IMR-90 (cell line): ENCODE measurements at regions not wholly inside any gene's neighbourhood (a gene's known extent, or its start where the extent isn't known, plus 50 kb on each side); places are given as distances from the start of the nearest gene placed in this dataset.

Experiments
- ATAC-seq: fragments of 200-7000 bp; cut with Tn5 transposase; 2 replicates; pipeline ENCODE4 v1.9.1; 2020; ENCODE audit warnings: low read depth, mild to moderate bottlenecking, moderate library complexity
- BruUV-seq: library from RNA; stranded (reverse); fragments of 400-500 nt; replicated peaks from 2 replicates; lab custom pipeline; 2021; lab: Mats Ljungman, UMichigan
- CTCF ChIA-PET: fragments of 300-600 bp; formaldehyde crosslinking; extraction: SDS; loops from one replicate; lab custom pipeline; 2021; ENCODE audit warnings: antibody characterized with exemption; lab: Yijun Ruan, JAX
- POLR2A ChIA-PET: fragments of 300-600 bp; sonication (Branson Sonifier 250); formaldehyde crosslinking; loops from one replicate; lab custom pipeline; 2022; ENCODE audit warnings: antibody characterized with exemption; ENCODE audit not compliant: unreplicated experiment; lab: Charles Lee
- DNase-seq: peaks from one replicate; pipeline ENCODE4 v3.0.0; 2013
- H2AFZ ChIP-seq: replicated peaks from 2 replicates; pipeline ENCODE3; 2013; ENCODE audit warnings: low read length, mild to moderate bottlenecking; ENCODE audit not compliant: poor library complexity
- H2AK5ac ChIP-seq: 2 replicates; pipeline ENCODE4 v1.6.1; 2013; ENCODE audit warnings: low read depth, low read length, inconsistent platforms
- H2AK9ac ChIP-seq: replicated peaks from 2 replicates; pipeline ENCODE3; 2013; ENCODE audit warnings: mild to moderate bottlenecking, low read depth, low read length, moderate library complexity; ENCODE audit not compliant: poor library complexity
- H2BK120ac ChIP-seq: 2 replicates; pipeline ENCODE4 v1.6.1; 2013; ENCODE audit warnings: low read depth, low read length, inconsistent platforms
- H2BK15ac ChIP-seq: 3 replicates; pipeline ENCODE4 v1.6.1; 2013; ENCODE audit warnings: low read depth, low read length, inconsistent platforms
- H2BK20ac ChIP-seq: 2 replicates; pipeline ENCODE4 v1.6.1; 2013; ENCODE audit warnings: low read depth, mild to moderate bottlenecking, inconsistent platforms, low read length, moderate library complexity
- H2BK5ac ChIP-seq: 2 replicates; pipeline ENCODE4 v1.6.1; 2013; ENCODE audit warnings: mild to moderate bottlenecking, low read depth, low read length, inconsistent platforms; ENCODE audit not compliant: poor library complexity, severe bottlenecking
- H3K14ac ChIP-seq: replicated peaks from 2 replicates; pipeline ENCODE4 v1.6.1; 2013; ENCODE audit warnings: low read depth, low read length, inconsistent platforms
- H3K18ac ChIP-seq: 2 replicates; pipeline ENCODE4 v1.6.1; 2013; ENCODE audit warnings: low read depth, low read length, control low read depth
- H3K23ac ChIP-seq: 2 replicates; pipeline ENCODE4 v1.6.1; 2013; ENCODE audit warnings: low read depth, low read length, inconsistent platforms
- H3K27ac ChIP-seq: 2 replicates; pipeline ENCODE4 v1.5.1; 2013; ENCODE audit warnings: mild to moderate bottlenecking, control low read depth, low read length; ENCODE audit not compliant: insufficient read depth
- H3K27me3 ChIP-seq: 2 replicates; pipeline ENCODE4 v1.6.1; 2013; ENCODE audit warnings: low read length; ENCODE audit not compliant: control insufficient read depth, insufficient read depth
- H3K36me3 ChIP-seq: 2 replicates; pipeline ENCODE4 v1.6.1; 2013; ENCODE audit warnings: low read length, mixed read lengths; ENCODE audit not compliant: control insufficient read depth, insufficient read depth
- H3K4ac ChIP-seq: 2 replicates; pipeline ENCODE4 v1.6.1; 2013; ENCODE audit warnings: low read depth, low read length, inconsistent platforms
- H3K4me1 ChIP-seq: 2 replicates; pipeline ENCODE4 v1.6.1; 2013; ENCODE audit warnings: low read length, mixed read lengths; ENCODE audit not compliant: control insufficient read depth, insufficient read depth
- H3K4me2 ChIP-seq: 2 replicates; pipeline ENCODE4 v1.6.1; 2013; ENCODE audit warnings: low read depth, mild to moderate bottlenecking, control low read depth, low read length, moderate library complexity
- H3K4me3 ChIP-seq: 2 replicates; pipeline ENCODE4 v1.5.1; 2013; ENCODE audit warnings: low read depth, mild to moderate bottlenecking, control low read depth, low read length, moderate library complexity; ENCODE audit not compliant: insufficient read depth
- H3K56ac ChIP-seq: 2 replicates; pipeline ENCODE4 v1.6.1; 2013; ENCODE audit warnings: low read length, inconsistent platforms; ENCODE audit not compliant: insufficient read depth; ENCODE audit errors: extremely low read depth
- H3K79me1 ChIP-seq, 2 experiments: 2 replicates each; pipeline ENCODE4 v1.6.1; 2013; ENCODE audit warnings: low read length in 2 of 2, inconsistent platforms in 1 of 2, low read depth in 1 of 2
- H3K9ac ChIP-seq: 2 replicates; pipeline ENCODE4 v1.6.1; 2013; ENCODE audit warnings: low read depth, low read length, control low read depth
- H3K9me1 ChIP-seq: 2 replicates; pipeline ENCODE4 v1.6.1; 2013; ENCODE audit warnings: low read length, inconsistent platforms; ENCODE audit not compliant: insufficient read depth
- H3K9me3 ChIP-seq: 2 replicates; pipeline ENCODE4 v1.6.1; 2013; ENCODE audit warnings: low read length; ENCODE audit not compliant: control insufficient read depth, insufficient read depth
- H4K20me1 ChIP-seq: 2 replicates; pipeline ENCODE4 v1.6.1; 2013; ENCODE audit warnings: low read length, inconsistent platforms; ENCODE audit not compliant: insufficient read depth
- H4K5ac ChIP-seq: 2 replicates; pipeline ENCODE4 v1.6.1; 2013; ENCODE audit warnings: mild to moderate bottlenecking, low read depth, low read length, control low read depth
- H4K8ac ChIP-seq, 2 experiments: 2 replicates each; pipeline ENCODE4 v1.6.1; 2013; ENCODE audit warnings: low read depth in 2 of 2, low read length in 2 of 2, control low read depth in 1 of 2, inconsistent platforms in 1 of 2
- H4K91ac ChIP-seq: 2 replicates; pipeline ENCODE4 v1.6.1; 2013; ENCODE audit warnings: low read depth, low read length, inconsistent platforms; ENCODE audit not compliant: insufficient read depth
- CEBPB ChIP-seq: IDR thresholded peaks from 2 replicates; pipeline ENCODE4 v1.6.1; 2012; ENCODE audit warnings: low read depth, low read length, improper control_type of control experiment
- MAFK ChIP-seq: IDR thresholded peaks from 2 replicates; pipeline ENCODE4 v1.6.1; 2012; ENCODE audit warnings: low read depth, low read length, improper control_type of control experiment
- MAZ ChIP-seq: IDR thresholded peaks from 2 replicates; pipeline ENCODE4 v1.6.1; 2012; ENCODE audit warnings: low read depth, mild to moderate bottlenecking, low read length, improper control_type of control experiment, moderate library complexity, borderline replicate concordance
- POLR2A ChIP-seq: IDR thresholded peaks from 2 replicates; pipeline ENCODE4 v1.6.1; 2012; ENCODE audit warnings: mild to moderate bottlenecking, low read depth, low read length
- RAD21 ChIP-seq: IDR thresholded peaks from 2 replicates; pipeline ENCODE4 v1.6.1; 2012; ENCODE audit warnings: low read length, improper control_type of control experiment
- RCOR1 ChIP-seq: IDR thresholded peaks from 2 replicates; pipeline ENCODE4 v1.6.1; 2012; ENCODE audit warnings: mild to moderate bottlenecking, low read length, improper control_type of control experiment; ENCODE audit not compliant: insufficient replicate concordance
- SMC3 ChIP-seq: fragments of 150-350 bp; IDR thresholded peaks from 2 replicates; pipeline ENCODE4 v1.6.1; 2016; ENCODE audit warnings: low read depth, mild to moderate bottlenecking, antibody characterized with exemption, low read length, moderate library complexity
- USF2 ChIP-seq: fragments of 150-350 bp; IDR thresholded peaks from 2 replicates; pipeline ENCODE4 v1.6.1; 2017; ENCODE audit warnings: mild to moderate bottlenecking, antibody characterized with exemption, low read length, low read depth
- WGBS, 2 experiments: methylation state at CpG; one replicate each; pipeline versions ENCODE4 v1.1.5 to v1.1.7; 2013; ENCODE audit warnings: missing lambda C conversion rate in 2 of 2; ENCODE audit not compliant: insufficient read length in 1 of 2; ENCODE audit errors: extremely low coverage in 2 of 2; 5-methylcytosine and 5-hydroxymethylcytosine counted together
- dilution Hi-C: fragments of 300-500 bp; cut with HindIII; formaldehyde crosslinking; loops from one replicate; pipeline ENCODE4 v1.14.3; 2018; ENCODE audit warnings: low sequenced_read_pairs; ENCODE audit not compliant: unreplicated experiment
- in situ Hi-C: fragments of 300-500 bp; cut with MboI; formaldehyde crosslinking; loops from 3 replicates; pipeline ENCODE4 v1.14.3; 2019; ENCODE audit warnings: low sequenced_read_pairs, inconsistent platforms, mixed read lengths
- intact Hi-C: fragments of 100-400 bp; cut with micrococcal nuclease; formaldehyde crosslinking; loops from 2 replicates; pipeline ENCODE4 v1.10.0; 2022
- TF ChIP-seq, protein P1 (sequence below): conservative IDR thresholded peaks from 2 replicates; pipeline ENCODE4 v1.5.1; 2012; ENCODE audit warnings: mild to moderate bottlenecking, low read depth, low read length, improper control_type of control experiment

DNA sequence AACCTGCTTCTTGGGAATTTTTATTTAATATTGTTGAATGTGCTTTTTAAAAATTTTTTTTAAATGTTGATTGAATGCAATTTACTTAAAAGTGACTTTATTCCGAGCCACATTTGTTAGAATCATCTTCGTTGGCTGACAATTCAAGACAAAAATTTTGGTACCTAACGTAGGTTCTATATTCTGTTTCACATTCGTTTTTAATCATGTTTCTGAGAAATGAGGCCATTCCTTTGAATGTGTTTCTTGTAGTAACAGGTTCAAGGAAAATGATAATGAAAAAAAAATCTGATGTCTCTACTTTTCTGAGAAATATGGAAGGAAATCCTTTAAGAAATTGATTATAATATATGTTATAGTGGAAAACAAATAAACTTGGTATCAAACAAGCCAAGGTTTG lies 92.3 kb upstream of the DCLK2 start:
- Histone ChIP-seq H4K20me1 (no peaks in the 10 kb centered on the region), H3K27ac (no peak overlapping the region), H2BK15ac (no peak overlapping the region), H3K18ac (no peak overlapping the region), H2BK120ac (no peak overlapping the region), H3K4me1 (peaks cover 3% of the 10 kb centered on the region; the same call in 1 of the 2 replicates), H2BK5ac (no peak overlapping the region), H4K91ac (no peak overlapping the region), H3K9me3 (no peaks in the 10 kb centered on the region), H3K27me3 (no peaks in the 10 kb centered on the region), H3K14ac (no peak overlapping the region), H3K79me1 (no peaks in the 10 kb centered on the region), H3K4me3 (no peak overlapping the region), H3K4me2 (no peak overlapping the region), H2BK20ac (no peak overlapping the region), H3K9me1 (0 out of 2 replicates have a peak, but pooled peaks cover 3% of the 10 kb centered on the region), H2AK9ac (no peak overlapping the region), H4K5ac (no peak overlapping the region), H3K9ac (no peak overlapping the region), H2AFZ (no peak overlapping the region), H3K4ac (no peak overlapping the region), H3K56ac (no peak overlapping the region), H2AK5ac (no peak overlapping the region), H3K23ac (no peak overlapping the region), H3K36me3 (no peaks in the 10 kb centered on the region), H4K8ac (no peak overlapping the region)
- ATAC-seq (no peak), DNase-seq (no peak)
- TF ChIP-seq CEBPB: no peak
- no peak for TF ChIP-seq SMC3
- no peak for TF ChIP-seq USF2
- TF ChIP-seq RAD21: no peak
- no peak for TF ChIP-seq RCOR1
- TF ChIP-seq MAFK: no peak
- no peak for TF ChIP-seq POLR2A
- TF ChIP-seq, protein P1, sequence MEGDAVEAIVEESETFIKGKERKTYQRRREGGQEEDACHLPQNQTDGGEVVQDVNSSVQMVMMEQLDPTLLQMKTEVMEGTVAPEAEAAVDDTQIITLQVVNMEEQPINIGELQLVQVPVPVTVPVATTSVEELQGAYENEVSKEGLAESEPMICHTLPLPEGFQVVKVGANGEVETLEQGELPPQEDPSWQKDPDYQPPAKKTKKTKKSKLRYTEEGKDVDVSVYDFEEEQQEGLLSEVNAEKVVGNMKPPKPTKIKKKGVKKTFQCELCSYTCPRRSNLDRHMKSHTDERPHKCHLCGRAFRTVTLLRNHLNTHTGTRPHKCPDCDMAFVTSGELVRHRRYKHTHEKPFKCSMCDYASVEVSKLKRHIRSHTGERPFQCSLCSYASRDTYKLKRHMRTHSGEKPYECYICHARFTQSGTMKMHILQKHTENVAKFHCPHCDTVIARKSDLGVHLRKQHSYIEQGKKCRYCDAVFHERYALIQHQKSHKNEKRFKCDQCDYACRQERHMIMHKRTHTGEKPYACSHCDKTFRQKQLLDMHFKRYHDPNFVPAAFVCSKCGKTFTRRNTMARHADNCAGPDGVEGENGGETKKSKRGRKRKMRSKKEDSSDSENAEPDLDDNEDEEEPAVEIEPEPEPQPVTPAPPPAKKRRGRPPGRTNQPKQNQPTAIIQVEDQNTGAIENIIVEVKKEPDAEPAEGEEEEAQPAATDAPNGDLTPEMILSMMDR: no peak
- TF ChIP-seq MAZ: no peak
- POLR2A ChIA-PET: no interaction called here
- 100% methylated on average over 4 of the region's 4 CpGs; no CpG with 5 or more reads in 1 of the 2 experiments for WGBS, 2 experiments
- BruUV-seq: no TSS peak
- dilution Hi-C loops: no loop called here
- intact Hi-C loops: loop anchor here (10.0 kb wide), 1 partner anchor 1109 kb away; the partner anchor contains the start of gene RPS3A
- CTCF ChIA-PET: interaction anchor here (1.2 kb wide), 1 partner anchor 12 kb away, joined by 3 read pairs; no protein-coding TSS in a partner anchor
- in situ Hi-C loops: loop anchor here (10.0 kb wide), 1 partner anchor 889 kb away; no protein-coding TSS in a partner anchor
